Lung (tissue), 11 donors: ENCODE measurements at regions not wholly inside any gene's neighbourhood (a gene's known extent, or its start where the extent isn't known, plus 50 kb on each side); places are given as distances from the start of the nearest gene placed in this dataset.
"Not testable (repeated sequence)": the region's sequence is repeated elsewhere in the genome, so short reads cannot be mapped to it uniquely, and the experiment has no call there.

Experiments used
- ATAC-seq: fragments of 200-7000 bp; cut with Tn5 transposase; one replicate; pipeline ENCODE4 v1.9.1; 2020; ENCODE audit warnings: moderate number of reproducible peaks; ENCODE audit not compliant: insufficient read depth, low FRiP score
- DNase-seq, 3 donors: peaks; one replicate each; pipeline ENCODE4 v3.0.0-alpha.2; 2013 to 2017
- H3K27ac ChIP-seq, 2 donors: one replicate each; pipeline ENCODE4 v1.5.1; 2013; ENCODE audit warnings: mild to moderate bottlenecking in 2 of 2, moderate library complexity in 2 of 2, control low read depth in 1 of 2, inconsistent platforms in 1 of 2, low read depth in 1 of 2, low read length in 1 of 2
- H3K27me3 ChIP-seq, 3 donors: one replicate each; pipeline ENCODE4 v1.5.1; 2013; ENCODE audit warnings: low read length in 2 of 3; ENCODE audit not compliant: control insufficient read depth in 3 of 3, insufficient read depth in 3 of 3
- H3K36me3 ChIP-seq, 4 donors: one replicate each; pipeline ENCODE4 v1.5.1; 2013; ENCODE audit warnings: low read length in 4 of 4, mild to moderate bottlenecking in 1 of 4, moderate library complexity in 1 of 4; ENCODE audit not compliant: control insufficient read depth in 4 of 4, insufficient read depth in 4 of 4
- H3K4me1 ChIP-seq, 5 donors: one replicate each; pipeline ENCODE4 v1.5.1; 2013; ENCODE audit warnings: low read length in 5 of 5, mild to moderate bottlenecking in 2 of 5, moderate library complexity in 1 of 5; ENCODE audit not compliant: control insufficient read depth in 5 of 5, insufficient read depth in 5 of 5
- H3K4me3 ChIP-seq: one replicate; pipeline ENCODE4 v1.5.1; 2013; ENCODE audit warnings: mild to moderate bottlenecking, control low read depth, moderate library complexity
- H3K9ac ChIP-seq, 2 donors: one replicate each; pipeline ENCODE4 v1.5.1; 2013; ENCODE audit warnings: low read length in 2 of 2, control low read depth in 1 of 2; ENCODE audit not compliant: insufficient read depth in 1 of 2
- H3K9me3 ChIP-seq, 4 donors: one replicate each; pipeline ENCODE4 v1.5.1; 2013; ENCODE audit warnings: low read length in 3 of 4, mild to moderate bottlenecking in 1 of 4, moderate library complexity in 1 of 4; ENCODE audit not compliant: control insufficient read depth in 4 of 4, insufficient read depth in 3 of 4
- WGBS, 2 donors: extraction: QIAGEN DNeasy Blood & Tissue Kit; methylation state at CpG; one replicate each; pipeline ENCODE4 v1.1.7; 2013; 5-methylcytosine and 5-hydroxymethylcytosine counted together
- TF ChIP-seq, protein P1 (sequence below): IDR thresholded peaks from 2 replicates; pipeline ENCODE4 v1.5.1; 2012; ENCODE audit warnings: mild to moderate bottlenecking; ENCODE audit errors: control extremely low read depth, extremely low read depth
- donor health status: control.
- donor health status: control.
- donor health status: Bipolar disorder and iron deficiency.
- donor health status: healthy.
- donor health status: DM: yes; HTN: yes; CAD: no.

DNA sequence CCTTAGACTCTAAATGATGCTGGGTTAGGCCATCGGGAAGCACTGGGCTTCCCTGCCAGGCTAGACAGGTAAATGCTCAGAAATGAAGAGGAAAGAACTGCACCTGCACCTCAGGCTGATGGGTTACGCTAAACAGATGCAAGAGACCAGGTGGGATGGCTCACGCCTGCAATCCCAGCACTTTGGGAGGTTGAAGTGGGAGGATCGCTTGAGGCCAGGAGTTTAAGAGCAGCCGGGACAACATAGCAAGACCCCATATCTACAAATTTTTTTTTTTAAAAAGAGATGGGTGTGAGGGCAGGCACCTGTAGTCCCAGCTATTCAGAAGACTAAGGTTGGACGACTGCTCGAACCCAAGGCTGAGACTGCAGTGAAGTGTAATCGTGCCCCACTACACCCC is 634.7 kb downstream of the UQCRFS1 start:
- ATAC-seq, result no peak
- Histone ChIP-seq H3K36me3 (no peaks in the 10 kb centered on the region), H3K27me3 (no peaks in the 10 kb centered on the region), H3K4me1 (no peaks in the 10 kb centered on the region), H3K9ac (no peak overlapping the region), H3K4me3 (no peak overlapping the region), H3K27ac (no peak overlapping the region), H3K9me3 (no peaks in the 10 kb centered on the region)
- DNase-seq, result no peak
- TF ChIP-seq, protein P1, sequence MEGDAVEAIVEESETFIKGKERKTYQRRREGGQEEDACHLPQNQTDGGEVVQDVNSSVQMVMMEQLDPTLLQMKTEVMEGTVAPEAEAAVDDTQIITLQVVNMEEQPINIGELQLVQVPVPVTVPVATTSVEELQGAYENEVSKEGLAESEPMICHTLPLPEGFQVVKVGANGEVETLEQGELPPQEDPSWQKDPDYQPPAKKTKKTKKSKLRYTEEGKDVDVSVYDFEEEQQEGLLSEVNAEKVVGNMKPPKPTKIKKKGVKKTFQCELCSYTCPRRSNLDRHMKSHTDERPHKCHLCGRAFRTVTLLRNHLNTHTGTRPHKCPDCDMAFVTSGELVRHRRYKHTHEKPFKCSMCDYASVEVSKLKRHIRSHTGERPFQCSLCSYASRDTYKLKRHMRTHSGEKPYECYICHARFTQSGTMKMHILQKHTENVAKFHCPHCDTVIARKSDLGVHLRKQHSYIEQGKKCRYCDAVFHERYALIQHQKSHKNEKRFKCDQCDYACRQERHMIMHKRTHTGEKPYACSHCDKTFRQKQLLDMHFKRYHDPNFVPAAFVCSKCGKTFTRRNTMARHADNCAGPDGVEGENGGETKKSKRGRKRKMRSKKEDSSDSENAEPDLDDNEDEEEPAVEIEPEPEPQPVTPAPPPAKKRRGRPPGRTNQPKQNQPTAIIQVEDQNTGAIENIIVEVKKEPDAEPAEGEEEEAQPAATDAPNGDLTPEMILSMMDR, result no peak
- 90 to 91% methylated on average over 8 of the region's 8 CpGs for WGBS, 2 donors

GRCh38 chr19:28577666-28578065 is 635.3 kb downstream of the UQCRFS1 start:
- Histone ChIP-seq H3K4me3 (no peak overlapping the region), H3K4me1 (no peaks in the 10 kb centered on the region), H3K9ac (no peak overlapping the region), H3K9me3 (no peaks in the 10 kb centered on the region), H3K27ac (no peak overlapping the region), H3K36me3 (no peaks in the 10 kb centered on the region), H3K27me3 (no peaks in the 10 kb centered on the region)
- WGBS, 2 donors, result 69 to 76% methylated on average over 6 of the region's 6 CpGs
- TF ChIP-seq, protein P1, result no peak
- DNase-seq, result no peak
- no peak for ATAC-seq

DNA sequence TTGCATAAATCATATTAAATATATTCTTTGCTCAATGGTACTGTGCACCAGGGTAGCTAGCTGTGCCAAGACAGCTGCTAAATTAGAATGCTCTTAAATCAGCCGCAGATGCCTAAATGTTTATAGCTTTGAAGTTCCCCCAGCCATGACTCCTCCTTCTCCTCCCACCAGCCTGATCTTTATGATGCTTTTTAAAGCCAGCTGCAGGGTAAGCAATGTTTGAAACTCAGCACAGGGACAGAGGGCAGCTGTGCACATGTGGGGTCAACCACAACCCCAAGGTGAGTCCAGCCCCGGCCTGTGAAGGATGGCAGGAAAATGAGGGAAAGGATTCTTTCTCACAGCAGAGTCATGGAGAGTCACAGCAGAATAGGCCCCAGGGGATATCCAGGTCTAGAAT is 635.7 kb downstream of the UQCRFS1 start:
- H3K27ac ChIP-seq, result no peak overlapping the region
- H3K9ac ChIP-seq, result no peak overlapping the region
- H3K9me3 ChIP-seq, result no peaks in the 10 kb centered on the region
- no peaks in the 10 kb centered on the region for H3K36me3 ChIP-seq
- 56 to 72% methylated on average over 2 of the region's 2 CpGs for WGBS, 2 donors
- TF ChIP-seq, protein P1, result no peak
- no peak overlapping the region for H3K4me3 ChIP-seq
- peak; percentile 17 to 62 (median 57) for DNase-seq
- H3K4me1 ChIP-seq, result no peaks in the 10 kb centered on the region
- ATAC-seq, result no peak
- no peaks in the 10 kb centered on the region for H3K27me3 ChIP-seq

DNA sequence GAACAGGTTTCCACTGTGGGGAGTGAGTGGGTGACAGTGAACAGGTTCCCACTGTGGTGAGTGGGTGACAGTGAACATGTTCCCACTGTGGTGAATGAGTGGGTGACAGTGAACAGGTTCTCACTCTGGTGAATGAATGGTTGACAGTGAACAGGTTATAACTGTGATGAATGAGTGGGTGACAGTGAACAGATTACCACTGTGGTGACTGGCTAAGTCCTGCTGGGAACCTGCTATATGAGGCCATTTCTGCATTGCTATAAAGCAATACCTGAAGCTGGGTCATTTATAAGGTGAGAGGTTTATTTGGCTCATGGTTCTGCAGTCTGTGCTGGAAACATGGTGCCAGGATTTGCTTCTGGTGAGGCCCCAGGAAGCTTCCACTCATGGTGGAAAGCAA is 637.1 kb downstream of the UQCRFS1 start:
- Histone ChIP-seq H3K4me1 (no peaks in the 10 kb centered on the region), H3K27me3 (no peaks in the 10 kb centered on the region), H3K4me3 (no peak overlapping the region), H3K36me3 (no peaks in the 10 kb centered on the region), H3K9me3 (no peaks in the 10 kb centered on the region), H3K27ac (no peak overlapping the region), H3K9ac (no peak overlapping the region)
- no peak for DNase-seq
- no peak for ATAC-seq
- TF ChIP-seq, protein P1, result no peak

DNA sequence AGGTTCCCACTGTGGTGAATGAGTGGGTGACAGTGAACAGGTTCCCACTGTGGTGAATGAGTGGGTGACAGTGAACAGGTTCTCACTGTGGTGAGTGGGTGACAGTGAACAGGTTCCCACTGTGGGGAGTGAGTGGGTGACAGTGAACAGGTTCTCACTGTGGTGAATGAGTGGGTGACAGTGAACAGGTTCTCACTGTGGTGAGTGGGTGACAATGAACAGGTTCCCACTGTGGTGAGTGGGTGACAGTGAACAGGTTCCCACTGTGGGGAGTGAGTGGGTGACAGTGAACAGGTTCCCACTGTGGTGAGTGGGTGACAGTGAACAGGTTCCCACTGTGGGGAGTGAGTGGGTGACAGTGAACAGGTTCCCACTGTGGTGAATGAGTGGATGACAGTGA is 637.6 kb downstream of the UQCRFS1 start:
- not testable (repeated sequence) for H3K36me3 ChIP-seq, ATAC-seq, DNase-seq, H3K27me3 ChIP-seq, H3K9me3 ChIP-seq, H3K9ac ChIP-seq, H3K4me3 ChIP-seq, H3K4me1 ChIP-seq, H3K27ac ChIP-seq
